Left lung (tissue), 4 donors: ENCODE measurements at regions not wholly inside any gene's neighbourhood (a gene's known extent, or its start where the extent isn't known, plus 50 kb on each side); places are given as distances from the start of the nearest gene placed in this dataset.
"Not testable (repeated sequence)": the region's sequence is repeated elsewhere in the genome, so short reads cannot be mapped to it uniquely, and the experiment has no call there.

Experiments
- ATAC-seq: fragments of 200-7000 bp; cut with Tn5 transposase; one replicate; pipeline ENCODE4 v1.9.1; 2020; ENCODE audit warnings: moderate library complexity
- DNase-seq, 4 donors: peaks; one replicate each; pipeline ENCODE4 v3.0.0-alpha.2; 2013 to 2020
- H3K27ac ChIP-seq, 2 donors: fragments of 200-600 bp; sonication (generic) in 1 of 2; one replicate each; pipeline versions ENCODE4 v1.5.0 to v1.8.0; 2020 to 2021
- H3K27me3 ChIP-seq, 2 donors: fragments of 200-600 bp; sonication (generic) in 1 of 2; one replicate each; pipeline versions ENCODE4 v1.5.0 to v1.8.0; 2020 to 2021
- H3K36me3 ChIP-seq, 2 donors: fragments of 200-600 bp; sonication (generic) in 1 of 2; one replicate each; pipeline versions ENCODE4 v1.5.0 to v1.8.0; 2020 to 2021
- H3K4me1 ChIP-seq, 2 donors: fragments of 200-600 bp; one replicate each; pipeline ENCODE4 v1.8.0; 2021
- H3K4me3 ChIP-seq, 2 donors: fragments of 200-600 bp; sonication (generic) in 1 of 2; one replicate each; pipeline versions ENCODE4 v1.5.0 to v1.8.0; 2020 to 2021; ENCODE audit warnings: mild to moderate bottlenecking in 1 of 2
- H3K9me3 ChIP-seq, 2 donors: fragments of 200-600 bp; sonication (generic) in 1 of 2; one replicate each; pipeline versions ENCODE4 v1.5.0 to v1.8.0; 2020 to 2021
- CTCF ChIP-seq, 2 donors: fragments of 200-600 bp; sonication (generic) in 1 of 2; IDR thresholded peaks; one replicate each; pipeline versions ENCODE4 v1.5.0 to v1.8.0; 2021; ENCODE audit warnings: antibody characterized with exemption in 2 of 2
- intact Hi-C, 2 donors: fragments of 100-400 bp; cut with DNase I; formaldehyde crosslinking; loops; one replicate each; pipeline versions ENCODE4 v1.11.2 to v1.14.2; 2022
- donor health status: DM: no; HTN: yes; CAD: no.
- donor health status: DM: no; HTN: no; CAD: no.

GRCh38 chr5:118068886-118069285 lies 919.5 kb downstream of the DTWD2 start:
- Histone ChIP-seq H3K27me3 (no peaks in the 10 kb centered on the region), H3K4me1 (no peaks in the 10 kb centered on the region), H3K9me3 (no peaks in the 10 kb centered on the region), H3K4me3 (no peak overlapping the region), H3K27ac (no peak overlapping the region), H3K36me3 (no peaks in the 10 kb centered on the region)
- no peak for DNase-seq
- TF ChIP-seq CTCF (IDR thresholded peaks at IDR 0.05) = no peak
- intact Hi-C loops = no loop called here
- ATAC-seq = no peak

DNA sequence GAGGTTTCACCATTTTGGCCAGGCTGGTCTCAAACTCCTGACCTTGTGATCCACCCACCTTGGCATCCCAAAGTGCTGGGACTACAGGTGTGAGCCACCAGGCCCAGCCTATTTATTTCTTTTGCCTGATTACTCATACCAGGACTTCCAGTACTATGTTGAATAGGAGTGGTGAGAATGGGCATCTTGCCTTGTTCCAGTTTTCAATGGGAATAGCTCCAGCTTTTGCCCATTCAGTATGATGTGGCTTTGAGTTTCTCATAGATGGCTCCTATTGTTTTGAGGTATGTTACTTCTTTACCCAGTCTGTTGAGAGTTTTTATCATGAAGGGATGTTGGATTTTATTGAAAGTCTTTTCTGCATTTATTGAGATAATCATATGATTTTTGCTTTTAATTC lies 924.5 kb downstream of the DTWD2 start:
- intact Hi-C loops, H3K27me3 ChIP-seq, H3K4me1 ChIP-seq, ATAC-seq, H3K27ac ChIP-seq, H3K4me3 ChIP-seq, DNase-seq, H3K36me3 ChIP-seq, H3K9me3 ChIP-seq: not testable (repeated sequence)

GRCh38 chr5:118060833-118061232 lies 927.5 kb downstream of the DTWD2 start:
- no peak overlapping the region for H3K27ac ChIP-seq
- H3K4me3 ChIP-seq = no peak overlapping the region
- intact Hi-C loops = no loop called here
- no peaks in the 10 kb centered on the region for H3K4me1 ChIP-seq
- H3K27me3 ChIP-seq = no peaks in the 10 kb centered on the region
- DNase-seq = no peak
- no peak for ATAC-seq
- TF ChIP-seq CTCF (IDR thresholded peaks at IDR 0.05) = no peak
- peaks cover 0 to 6% of the 10 kb centered on the region in 2 donors for H3K9me3 ChIP-seq
- H3K36me3 ChIP-seq = no peaks in the 10 kb centered on the region

DNA sequence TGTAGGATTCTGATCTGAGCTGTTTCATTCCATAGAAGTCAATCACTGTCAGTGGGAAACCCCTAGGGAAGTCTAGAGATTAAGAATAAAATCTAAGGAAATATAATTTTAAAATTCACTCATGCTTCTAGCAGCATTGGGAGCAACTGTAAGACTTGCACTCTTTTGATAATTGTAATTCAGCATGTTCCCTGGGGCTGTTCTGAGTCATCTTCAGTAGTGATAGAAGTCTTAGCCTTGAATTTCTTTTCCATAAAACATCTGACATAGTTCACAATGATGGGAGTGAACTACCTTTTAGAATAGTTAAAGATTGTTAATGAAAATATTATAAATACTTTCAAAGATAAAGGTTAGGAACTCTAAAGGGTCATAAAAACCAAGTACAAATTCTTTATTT lies 935.8 kb downstream of the DTWD2 start:
- H3K4me1 ChIP-seq = no peaks in the 10 kb centered on the region
- intact Hi-C loops = no loop called here
- ATAC-seq = no peak
- no peak for TF ChIP-seq CTCF (IDR thresholded peaks at IDR 0.05)
- H3K9me3 ChIP-seq = peaks cover 0 to 19% of the 10 kb centered on the region in 2 donors
- H3K4me3 ChIP-seq = no peak overlapping the region
- H3K36me3 ChIP-seq = no peaks in the 10 kb centered on the region
- no peaks in the 10 kb centered on the region for H3K27me3 ChIP-seq
- no peak for DNase-seq
- H3K27ac ChIP-seq = no peak overlapping the region

DNA sequence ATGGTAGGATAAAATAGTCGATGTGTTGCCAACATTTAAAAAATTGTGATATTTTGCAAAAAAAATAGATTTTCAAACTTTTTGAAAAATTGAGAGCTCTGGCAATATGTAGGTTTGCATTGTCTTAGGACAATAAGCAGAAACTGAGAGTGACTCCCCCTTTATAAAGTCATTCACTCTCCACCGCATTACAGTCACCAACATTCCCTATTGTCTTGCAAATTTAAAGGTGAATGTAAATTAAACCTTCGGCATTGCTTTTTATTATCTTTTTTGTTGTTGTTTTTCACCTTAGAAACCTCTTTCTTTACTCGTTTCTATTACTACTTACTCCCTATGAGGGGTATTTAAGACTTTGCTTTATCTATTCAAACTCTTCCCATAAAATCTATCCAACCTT lies 944.2 kb downstream of the DTWD2 start:
- TF ChIP-seq CTCF (IDR thresholded peaks at IDR 0.05) = no peak
- Histone ChIP-seq H3K9me3 (peaks cover 0 to 5% of the 10 kb centered on the region in 2 donors), H3K36me3 (no peaks in the 10 kb centered on the region), H3K4me1 (no peaks in the 10 kb centered on the region), H3K27me3 (no peaks in the 10 kb centered on the region), H3K4me3 (no peak overlapping the region), H3K27ac (no peak overlapping the region)
- ATAC-seq (no peak), DNase-seq (no peak)
- intact Hi-C loops = no loop called here

GRCh38 chr5:118043531-118043930 lies 944.8 kb downstream of the DTWD2 start:
- H3K27me3 ChIP-seq = no peaks in the 10 kb centered on the region
- H3K27ac ChIP-seq = no peak overlapping the region
- no peak for DNase-seq
- H3K4me3 ChIP-seq = no peak overlapping the region
- ATAC-seq = no peak
- intact Hi-C loops = no loop called here
- H3K9me3 ChIP-seq = peaks cover 0 to 3% of the 10 kb centered on the region in 2 donors
- no peaks in the 10 kb centered on the region for H3K36me3 ChIP-seq
- H3K4me1 ChIP-seq = no peaks in the 10 kb centered on the region
- no peak for TF ChIP-seq CTCF (IDR thresholded peaks at IDR 0.05)
